ENCODE measurements at regions not wholly inside any gene's neighbourhood (a gene's known extent, or its start where the extent isn't known, plus 50 kb on each side); places are given as distances from the start of the nearest gene placed in this dataset.
A peak's percentile ranks its signal among the peaks of the same experiment; 100 is the strongest.

GRCh38 chr2:216925006-216925405, 65.1 kb upstream of the TNP1 start:
- DNase-seq (ENCODE audit: low read depth) = no peak
- TF ChIP-seq CTCF (IDR thresholded peaks at IDR 0.05; ENCODE audit: control insufficient read depth, insufficient read depth, low read depth, low read length, missing control alignments) = no peak
- no peak overlapping the region for H3K4me3 ChIP-seq (ENCODE audit: control insufficient read depth, low read depth, low read length)

GRCh38 chr2:216923706-216924105, 63.8 kb upstream of the TNP1 start:
- no peak for TF ChIP-seq CTCF (IDR thresholded peaks at IDR 0.05; ENCODE audit: control insufficient read depth, insufficient read depth, low read depth, low read length, missing control alignments)
- DNase-seq (ENCODE audit: low read depth) = no peak
- H3K4me3 ChIP-seq (ENCODE audit: control insufficient read depth, low read depth, low read length) = no peak overlapping the region

- H3K4me3 ChIP-seq (ENCODE audit: control insufficient read depth, low read depth, low read length) = no peak overlapping the region
- no peak for DNase-seq (ENCODE audit: low read depth)
- no peak for TF ChIP-seq CTCF (IDR thresholded peaks at IDR 0.05; ENCODE audit: control insufficient read depth, insufficient read depth, low read depth, low read length, missing control alignments)
Observed at GRCh38 chr2:216922175-216922780, 62.4 kb upstream of the TNP1 start.

GRCh38 chr2:216920937-216921456, 61.1 kb upstream of the TNP1 start:
- H3K4me3 ChIP-seq (ENCODE audit: control insufficient read depth, low read depth, low read length) = no peak overlapping the region
- no peak for TF ChIP-seq CTCF (IDR thresholded peaks at IDR 0.05; ENCODE audit: control insufficient read depth, insufficient read depth, low read depth, low read length, missing control alignments)
- no peak for DNase-seq (ENCODE audit: low read depth)

GRCh38 chr2:216920143-216920876, 60.4 kb upstream of the TNP1 start:
- no peak overlapping the region for H3K4me3 ChIP-seq (ENCODE audit: control insufficient read depth, low read depth, low read length)
- DNase-seq (ENCODE audit: low read depth) = no peak
- TF ChIP-seq CTCF (IDR thresholded peaks at IDR 0.05; ENCODE audit: control insufficient read depth, insufficient read depth, low read depth, low read length, missing control alignments) = no peak

- TF ChIP-seq CTCF (IDR thresholded peaks at IDR 0.05; ENCODE audit: control insufficient read depth, insufficient read depth, low read depth, low read length, missing control alignments) = no peak
- DNase-seq (ENCODE audit: low read depth) = peak; percentile 8
- no peak overlapping the region for H3K4me3 ChIP-seq (ENCODE audit: control insufficient read depth, low read depth, low read length)
Observed at GRCh38 chr2:216918088-216918680, 58.3 kb upstream of the TNP1 start.
